OCI-LY3 (cell line): ENCODE measurements at regions not wholly inside any gene's neighbourhood (a gene's known extent, or its start where the extent isn't known, plus 50 kb on each side); places are given as distances from the start of the nearest gene placed in this dataset.

Experiments
- CTCF ChIP-seq: fragments of 200-600, 300-600 bp; sonication (generic); IDR thresholded peaks from 2 replicates; pipeline ENCODE4 v1.5.1; 2014; ENCODE audit warnings: antibody characterized with exemption, low read length, low read depth
- EZH2phosphoT487 ChIP-seq: fragments of 200-600 bp; shearing (Covaris generic); IDR thresholded peaks from 2 replicates; pipeline ENCODE4 v1.6.1; 2018; ENCODE audit warnings: antibody characterized with exemption, mixed run types, low read depth

GRCh38 chr2:204468746-204469429 is 76.4 kb upstream of the PARD3B start:
- TF ChIP-seq EZH2phosphoT487, result no peak
- TF ChIP-seq CTCF, result no peak
